Activated CD4-positive, alpha-beta T cell treated with anti-CD3 and anti-CD28 coated beads, Interleukin-10, Interleukin-2, amounts not matched to agents 100 ng/mL and 50 ng/mL, durations not matched to agents 16 hours and 8 hours (primary cell): ENCODE measurements at regions not wholly inside any gene's neighbourhood (a gene's known extent, or its start where the extent isn't known, plus 50 kb on each side); places are given as distances from the start of the nearest gene placed in this dataset.
"Not testable (repeated sequence)": the region's sequence is repeated elsewhere in the genome, so short reads cannot be mapped to it uniquely, and the experiment has no call there.

Source experiments
- DNase-seq: peaks from one replicate; pipeline ENCODE4 v3.0.0-alpha.2; 2020

GRCh38 chr18:53918091-53918490, 306.4 kb downstream of the MBD2 start:
- DNase-seq: no peak

- no peak for DNase-seq
Observed at GRCh38 chr18:53911200-53911599, 313.3 kb downstream of the MBD2 start.

DNA sequence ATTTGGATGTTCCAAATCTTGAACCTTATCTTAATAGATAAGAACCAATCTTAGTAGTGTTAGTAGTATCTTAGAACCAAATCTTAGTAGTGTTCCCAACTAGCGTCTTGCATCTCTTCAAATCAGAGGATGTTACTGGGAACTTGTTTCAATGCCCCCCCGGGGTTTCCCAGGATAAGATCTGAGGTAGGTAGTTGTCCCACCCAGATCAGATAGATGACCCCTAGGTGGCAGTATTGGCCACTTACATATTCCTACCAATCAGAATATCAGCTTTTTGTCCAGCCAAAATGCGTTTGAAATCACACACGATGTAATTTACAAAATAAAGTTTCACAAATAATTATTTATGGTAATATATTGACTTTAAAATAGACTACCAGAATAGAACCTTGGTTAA, 314.8 kb downstream of the MBD2 start:
- DNase-seq: peak; percentile 48

GRCh38 chr18:53907921-53908320, 316.5 kb downstream of the MBD2 start:
- DNase-seq: no peak

- DNase-seq: no peak
Observed at GRCh38 chr18:53906681-53907080, 317.8 kb downstream of the MBD2 start.

DNA sequence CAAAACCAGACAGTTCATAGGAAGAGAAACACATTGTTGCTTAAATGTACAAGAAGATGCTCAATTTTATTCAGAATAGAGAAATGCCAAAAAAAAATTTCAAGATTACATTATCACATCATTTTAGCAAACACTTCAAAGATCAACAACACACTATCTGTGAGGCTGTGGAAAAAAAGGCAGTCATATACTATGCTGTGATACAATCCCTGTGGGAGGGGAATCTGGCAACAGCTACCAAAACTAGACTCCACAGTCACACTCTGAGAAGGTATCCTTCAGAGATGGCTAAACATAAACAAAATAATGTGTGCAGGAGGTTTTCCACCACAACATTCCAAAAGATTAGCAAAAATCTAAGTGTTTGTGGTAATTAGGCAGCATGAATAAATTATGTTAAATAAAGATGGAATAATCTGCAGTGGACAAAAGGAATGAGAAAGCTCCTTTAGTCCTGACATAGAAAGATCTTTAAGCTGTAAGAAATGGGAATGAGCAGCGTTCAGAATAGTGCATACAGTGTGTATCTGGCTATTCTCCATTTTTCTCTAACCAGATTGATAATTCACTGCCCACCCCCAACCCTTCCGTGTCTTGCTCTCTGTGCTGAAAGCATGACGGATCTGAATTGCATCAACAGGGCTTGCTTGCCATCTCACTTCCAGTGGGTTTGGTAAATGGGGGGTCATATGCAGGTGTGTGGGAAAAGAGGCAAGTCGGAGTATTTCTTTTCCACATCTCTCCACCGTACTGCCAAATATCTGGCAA, 329.6 kb downstream of the MBD2 start:
- no peak for DNase-seq

DNA sequence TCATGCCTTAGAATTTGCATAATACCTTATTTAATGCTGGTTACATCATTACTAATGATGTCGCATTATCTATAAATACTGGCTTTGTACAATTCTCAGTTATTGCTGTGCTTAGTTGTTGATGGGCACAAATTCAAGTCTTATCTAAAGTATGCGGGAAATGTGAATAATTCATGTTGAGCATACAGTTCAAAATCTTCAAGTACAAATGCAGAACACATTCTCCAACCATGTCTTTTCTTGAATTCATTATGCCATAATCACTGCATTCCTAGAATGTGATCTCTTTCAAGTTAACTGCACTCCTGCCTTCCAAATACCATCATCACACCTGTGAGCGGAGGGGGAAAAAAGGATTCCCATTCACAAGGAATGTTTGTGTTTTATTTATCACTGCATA, 337.0 kb downstream of the MBD2 start:
- no peak for DNase-seq

DNA sequence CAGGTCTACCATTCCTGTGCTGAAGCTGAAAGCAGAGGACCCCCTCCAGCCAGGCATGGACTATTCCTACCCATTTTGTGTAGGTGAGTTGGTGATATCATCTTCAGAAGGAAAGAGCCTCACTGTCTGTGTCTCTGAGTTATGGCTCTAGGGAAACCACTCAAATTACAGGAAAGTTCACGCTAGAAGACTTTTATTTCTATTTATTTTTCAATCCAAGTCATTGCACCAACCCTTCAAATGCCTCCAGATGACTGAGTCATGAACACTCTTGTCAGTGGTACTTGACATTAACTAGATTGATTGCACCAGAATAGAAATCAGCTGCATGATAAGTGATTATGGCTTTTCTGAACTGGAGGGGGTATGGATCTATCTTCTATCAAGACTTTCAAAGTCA, 338.4 kb downstream of the MBD2 start:
- no peak for DNase-seq

DNA sequence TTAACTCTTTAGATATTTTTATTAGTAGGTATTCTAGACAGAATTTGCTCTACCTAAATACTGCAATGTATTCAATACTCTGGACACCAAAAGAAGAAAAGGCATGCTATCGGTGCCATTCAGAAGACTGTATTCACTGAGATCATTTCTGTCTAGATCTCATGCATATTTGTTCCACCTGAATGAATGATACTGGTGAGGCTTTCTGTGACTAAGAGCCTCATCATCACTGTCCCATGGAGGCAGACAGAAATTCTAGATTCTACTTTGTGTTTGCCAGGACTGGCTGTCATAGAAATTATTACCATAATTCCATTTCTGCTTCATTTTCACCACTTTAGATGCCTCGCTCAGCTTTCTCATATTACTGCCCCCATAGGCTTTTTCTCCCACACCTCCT, 340.7 kb downstream of the MBD2 start:
- DNase-seq: no peak

- no peak for DNase-seq
Observed at GRCh38 chr18:53874103-53874502, 350.4 kb downstream of the MBD2 start.

DNA sequence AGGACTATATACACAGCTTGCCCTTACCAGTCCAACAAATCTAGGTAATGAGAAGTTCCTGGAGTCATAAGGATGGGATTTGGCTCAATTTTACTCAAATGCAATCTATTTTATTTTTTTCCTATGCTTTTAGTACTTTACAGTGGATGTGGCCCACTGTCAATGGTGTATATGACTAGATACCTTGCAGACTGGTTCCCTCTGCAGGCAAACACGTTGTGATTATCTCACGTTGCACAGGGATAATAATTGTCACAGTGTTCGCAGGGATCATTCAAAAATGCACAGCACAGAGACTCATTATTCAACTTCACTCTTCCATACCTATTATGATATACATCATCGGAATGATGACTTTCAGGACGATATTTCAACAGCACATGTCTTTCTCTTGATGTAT, 359.7 kb downstream of the MBD2 start:
- DNase-seq: no peak

DNA sequence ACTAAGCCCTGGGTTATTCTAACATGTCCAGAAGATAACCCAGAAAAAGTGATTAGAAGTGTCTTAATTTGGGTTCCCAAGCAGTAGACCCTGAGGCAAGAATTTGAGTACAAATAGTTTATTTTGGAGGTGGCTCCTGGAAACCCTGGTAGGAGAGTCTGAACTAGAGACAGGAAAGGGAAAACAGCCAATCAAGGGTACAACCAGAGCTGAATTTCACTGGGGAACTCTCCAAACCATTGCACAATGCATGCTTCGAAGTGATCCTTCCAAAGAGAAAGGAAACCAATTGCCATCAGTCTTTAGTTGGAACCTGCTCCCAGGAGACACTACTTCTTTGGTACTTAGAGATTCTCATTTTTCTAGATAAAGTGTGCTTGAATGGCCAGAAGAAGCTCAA, 361.5 kb downstream of the MBD2 start:
- DNase-seq: no peak

GRCh38 chr18:53861185-53861584, 363.3 kb downstream of the MBD2 start:
- no peak for DNase-seq

GRCh38 chr18:53859764-53860163, 364.7 kb downstream of the MBD2 start:
- no peak for DNase-seq

DNA sequence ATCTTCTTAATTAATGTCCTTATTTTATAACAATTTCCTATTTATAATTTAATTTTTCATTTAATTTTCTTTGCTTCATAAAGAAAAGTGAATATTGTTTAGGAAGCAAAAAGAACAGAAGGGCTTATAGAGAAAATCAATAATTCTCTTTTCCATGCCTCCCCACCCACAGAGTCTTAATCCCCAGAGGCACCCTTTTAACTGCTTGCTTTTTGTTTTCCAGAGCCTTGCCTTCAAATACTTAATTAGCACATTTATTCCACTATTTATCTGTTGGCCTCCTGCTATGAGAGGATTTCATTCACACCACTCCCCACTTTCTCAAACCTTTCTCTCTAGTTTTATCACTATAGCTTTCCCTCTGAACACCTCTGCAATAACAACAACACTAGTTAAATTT, 373.6 kb downstream of the MBD2 start:
- no peak for DNase-seq

GRCh38 chr18:53843763-53844162, 380.7 kb downstream of the MBD2 start:
- DNase-seq: no peak

DNA sequence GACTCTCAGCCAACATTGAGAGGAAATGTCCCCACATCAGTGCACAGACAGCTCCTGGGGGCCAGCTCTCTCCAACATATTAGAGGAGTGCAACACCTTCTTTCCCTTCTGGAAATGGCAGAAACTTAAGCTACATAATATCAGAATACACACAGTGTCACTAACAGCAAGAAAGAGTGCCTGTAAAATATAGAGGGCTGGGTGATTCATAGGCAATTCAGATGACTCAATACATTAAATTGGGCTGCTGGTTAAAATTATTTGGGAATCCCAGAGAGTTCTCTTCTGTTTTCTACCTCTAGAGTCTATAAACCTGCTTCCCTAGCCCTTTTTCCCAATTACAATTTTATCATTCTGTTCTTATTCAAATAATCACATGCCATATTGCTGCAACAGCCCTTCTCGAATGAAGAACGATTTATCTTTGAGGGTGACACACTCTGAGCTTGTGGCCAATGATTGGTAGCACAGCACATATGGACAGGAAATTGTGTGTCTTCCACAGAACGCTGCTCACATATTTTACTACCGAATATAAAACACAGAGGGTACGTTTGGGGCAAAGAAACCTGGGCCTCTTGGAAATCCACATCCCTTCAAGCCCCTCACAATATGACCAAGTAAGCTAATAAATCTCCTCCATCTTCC, 381.2 kb downstream of the MBD2 start:
- no peak for DNase-seq

- DNase-seq: no peak
Observed at GRCh38 chr18:53838746-53839145, 385.7 kb downstream of the MBD2 start.

DNA sequence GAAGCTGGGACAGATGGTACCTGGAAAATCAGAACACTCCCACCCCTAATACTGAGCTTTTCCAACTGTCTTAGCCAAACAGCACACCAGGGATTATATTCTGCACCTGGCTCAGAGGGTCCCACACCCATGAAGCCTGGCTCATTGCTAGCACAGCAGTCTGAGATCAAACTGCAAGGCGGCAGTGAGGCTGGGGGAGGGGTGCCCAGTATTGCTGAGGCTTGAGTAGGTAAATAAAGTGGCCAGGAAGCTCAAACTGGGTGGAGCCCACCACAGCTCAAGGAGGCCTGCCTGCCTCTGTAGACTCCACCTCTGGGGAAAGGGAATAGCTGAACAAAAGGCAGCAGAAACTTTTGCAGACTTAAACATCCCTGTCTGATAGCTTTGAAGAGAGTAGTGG, 403.3 kb downstream of the MBD2 start:
- DNase-seq: not testable (repeated sequence)

- no peak for DNase-seq
Observed at GRCh38 chr18:53819671-53820070, 404.8 kb downstream of the MBD2 start.

GRCh38 chr18:53819174-53819573, 405.3 kb downstream of the MBD2 start:
- no peak for DNase-seq

- DNase-seq: no peak
Observed at GRCh38 chr18:53817976-53818950, 406.2 kb downstream of the MBD2 start.

DNA sequence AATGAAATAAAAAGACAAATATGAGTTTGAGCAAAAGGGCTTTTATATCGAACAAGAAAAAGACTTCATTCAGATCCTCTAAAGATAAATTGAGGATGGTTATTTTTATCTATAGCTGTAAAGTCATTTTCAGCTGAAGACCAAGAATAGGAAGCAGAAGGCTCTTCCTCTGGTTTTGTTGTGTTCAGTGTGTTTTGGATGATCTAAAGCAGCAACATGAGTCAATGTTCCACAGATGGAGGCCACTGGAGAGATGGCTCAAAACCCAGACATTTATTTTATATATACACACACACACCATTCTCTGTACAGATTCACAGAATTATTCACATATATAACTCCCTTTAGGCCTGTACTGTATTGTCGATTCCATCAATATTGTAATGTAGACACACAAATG, 424.3 kb downstream of the MBD2 start:
- DNase-seq: no peak

- DNase-seq: no peak
Observed at GRCh38 chr18:53799134-53799533, 425.3 kb downstream of the MBD2 start.
